Activated T-cell treated with anti-CD3 and anti-CD28 coated beads, Interleukin-2, amount 50 U/mL, for 24 hours (primary cell): ENCODE measurements at regions not wholly inside any gene's neighbourhood (a gene's known extent, or its start where the extent isn't known, plus 50 kb on each side); places are given as distances from the start of the nearest gene placed in this dataset.

Experiments
- DNase-seq: peaks from one replicate; pipeline ENCODE4 v3.0.0-alpha.2; 2020
- H3K27ac Mint-ChIP-seq: 2 replicates; pipeline ENCODE4 v1.8.0; 2020; ENCODE audit warnings: mild to moderate bottlenecking, mixed read lengths
- H3K27me3 Mint-ChIP-seq: 2 replicates; pipeline ENCODE4 v1.8.0; 2020; ENCODE audit warnings: mixed read lengths
- H3K36me3 Mint-ChIP-seq: 2 replicates; pipeline ENCODE4 v1.8.0; 2020; ENCODE audit warnings: low read depth, mixed read lengths
- H3K4me1 Mint-ChIP-seq: 2 replicates; pipeline ENCODE4 v1.8.0; 2020; ENCODE audit warnings: low read depth, mixed read lengths
- H3K4me3 Mint-ChIP-seq: 2 replicates; pipeline ENCODE4 v1.8.0; 2020; ENCODE audit warnings: mild to moderate bottlenecking, moderate library complexity, mixed read lengths
- H3K9me3 Mint-ChIP-seq: 2 replicates; pipeline ENCODE4 v1.8.0; 2020; ENCODE audit warnings: mixed read lengths

GRCh38 chr6:150314230-150315188 lies 54.3 kb upstream of the IYD start:
- no peaks in the 10 kb centered on the region for H3K9me3 Mint-ChIP-seq
- DNase-seq: no peak
- no peaks in the 10 kb centered on the region for H3K36me3 Mint-ChIP-seq
- no peak overlapping the region for H3K27ac Mint-ChIP-seq
- no peak overlapping the region for H3K4me3 Mint-ChIP-seq
- H3K4me1 Mint-ChIP-seq: peaks cover 10% of the 10 kb centered on the region
- H3K27me3 Mint-ChIP-seq: peaks cover 19% of the 10 kb centered on the region

GRCh38 chr6:150315626-150316025 lies 53.2 kb upstream of the IYD start:
- Mint-ChIP-seq H3K36me3 (no peaks in the 10 kb centered on the region), H3K4me1 (peaks cover 6% of the 10 kb centered on the region)

DNA sequence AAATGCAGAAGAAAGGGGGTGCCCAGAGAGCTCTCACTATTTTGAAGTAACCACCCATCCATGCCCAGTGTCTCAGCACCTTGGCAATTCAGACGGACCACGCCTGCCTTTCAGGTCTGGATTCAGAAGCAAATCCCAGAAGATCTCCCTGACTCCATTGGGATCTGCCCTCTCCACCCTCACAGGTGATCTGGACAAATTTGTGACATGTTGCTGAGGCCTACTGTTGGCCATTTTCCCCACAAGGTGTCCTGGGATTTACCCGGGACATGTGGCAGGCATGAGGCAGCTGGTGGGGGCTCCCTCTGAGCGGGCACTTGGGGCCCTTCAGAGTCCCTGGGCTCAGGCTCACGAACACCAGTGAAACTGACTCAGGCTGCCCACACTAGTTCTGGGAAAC lies 51.9 kb upstream of the IYD start:
- H3K9me3 Mint-ChIP-seq: no peaks in the 10 kb centered on the region
- H3K27ac Mint-ChIP-seq: no peak overlapping the region
- H3K4me3 Mint-ChIP-seq: no peak overlapping the region
- peaks cover 18% of the 10 kb centered on the region for H3K27me3 Mint-ChIP-seq
- no peaks in the 10 kb centered on the region for H3K4me1 Mint-ChIP-seq
- H3K36me3 Mint-ChIP-seq: no peaks in the 10 kb centered on the region
- no peak for DNase-seq

More at GRCh38 chr6:150315626-150316025, 53.2 kb upstream of the IYD start:
- Mint-ChIP-seq H3K9me3 (no peaks in the 10 kb centered on the region), H3K27ac (no peak overlapping the region), H3K4me3 (no peak overlapping the region), H3K27me3 (peaks cover 16% of the 10 kb centered on the region)
- no peak for DNase-seq
